ENCODE measurements at regions not wholly inside any gene's neighbourhood (a gene's known extent, or its start where the extent isn't known, plus 50 kb on each side); places are given as distances from the start of the nearest gene placed in this dataset.

GRCh38 chr15:100824211-100824610 lies 55.4 kb upstream of the ALDH1A3 start:
- DNase-seq: no peak

GRCh38 chr15:100829457-100829856 lies 50.2 kb upstream of the ALDH1A3 start:
- no peak for DNase-seq

All from CD4-positive, alpha-beta T cell treated with Interleukin-4 for 1 hour (primary cell).